ENCODE measurements at regions not wholly inside any gene's neighbourhood (a gene's known extent, or its start where the extent isn't known, plus 50 kb on each side); places are given as distances from the start of the nearest gene placed in this dataset.

DNA sequence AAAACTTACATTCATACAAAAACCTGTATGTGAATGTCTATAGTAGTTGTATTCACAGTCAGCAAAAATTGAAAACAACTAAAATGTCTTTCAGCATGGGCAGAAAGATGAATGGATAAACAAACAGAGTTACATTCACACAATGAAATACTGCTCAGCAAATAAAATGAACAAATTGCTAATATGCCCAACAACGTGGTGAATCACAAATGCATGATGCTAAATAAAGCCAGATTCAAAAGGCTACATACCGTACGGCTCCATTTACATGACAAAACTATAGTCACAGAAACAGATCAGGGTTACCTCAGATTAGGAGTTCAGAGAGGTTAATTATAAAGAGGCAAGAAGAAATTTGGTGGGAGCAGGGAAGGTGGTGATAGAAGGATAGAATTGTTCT is 100.7 kb upstream of the KCTD3 start:
- Histone ChIP-seq H3K36me3 (ENCODE audit: insufficient read depth, low read length) (no peaks in the 10 kb centered on the region), H3K4me2 (ENCODE audit: low read length) (no peak overlapping the region), H3K9me3 (ENCODE audit: insufficient read depth, low read depth, low read length) (no peaks in the 10 kb centered on the region), H3K9ac (ENCODE audit: low read length) (no peak overlapping the region), H3K4me3 (ENCODE audit: insufficient read depth, low read depth, low read length) (no peak overlapping the region), H2AFZ (ENCODE audit: low read depth, low read length) (no peak overlapping the region), H3K79me2 (ENCODE audit: insufficient read depth, low read length) (no peaks in the 10 kb centered on the region), H3K27me3 (ENCODE audit: insufficient read depth, low read length) (no peaks in the 10 kb centered on the region), H3K4me1 (ENCODE audit: insufficient read depth, low read length) (no peaks in the 10 kb centered on the region), H4K20me1 (ENCODE audit: insufficient read depth, low read length) (no peaks in the 10 kb centered on the region), H3K27ac (ENCODE audit: low read depth, low read length) (no peak overlapping the region)
- DNase-seq (ENCODE audit: low read depth) (no peak), FAIRE-seq (no peak)
- TF ChIP-seq CTCF (IDR thresholded peaks at IDR 0.05; ENCODE audit: insufficient read depth, low read depth, low read length), result no peak
- TF ChIP-seq EZH2 (IDR thresholded peaks at IDR 0.05; ENCODE audit: insufficient read depth, low read length), result no peak
- no peaks in the 10 kb centered on the region for H3K27me3 Mint-ChIP-seq (ENCODE audit: low read depth, unreplicated experiment)
- no peaks in the 10 kb centered on the region for H3K36me3 Mint-ChIP-seq (ENCODE audit: low read depth, unreplicated experiment)
- no peaks in the 10 kb centered on the region for H3K9me3 Mint-ChIP-seq (ENCODE audit: unreplicated experiment)
- no peaks in the 10 kb centered on the region for H3K4me1 Mint-ChIP-seq (ENCODE audit: low read depth, unreplicated experiment)
- no peak overlapping the region for H3K27ac Mint-ChIP-seq (ENCODE audit: unreplicated experiment)
- H3K4me3 Mint-ChIP-seq (ENCODE audit: unreplicated experiment), result no peak overlapping the region

GRCh38 chr1:215471463-215471862 is 95.6 kb upstream of the KCTD3 start:
- H3K9ac ChIP-seq (ENCODE audit: low read length), result no peak overlapping the region
- no peak for DNase-seq (ENCODE audit: low read depth)
- Mint-ChIP-seq H3K27me3 (ENCODE audit: low read depth, unreplicated experiment) (no peaks in the 10 kb centered on the region), H3K4me1 (ENCODE audit: low read depth, unreplicated experiment) (peaks cover 8% of the 10 kb centered on the region), H3K9me3 (ENCODE audit: unreplicated experiment) (peaks cover under 1% of the 10 kb centered on the region), H3K36me3 (ENCODE audit: low read depth, unreplicated experiment) (no peaks in the 10 kb centered on the region), H3K27ac (ENCODE audit: unreplicated experiment) (no peak overlapping the region), H3K4me3 (ENCODE audit: unreplicated experiment) (no peak overlapping the region)
- no peaks in the 10 kb centered on the region for H3K36me3 ChIP-seq (ENCODE audit: insufficient read depth, low read length)
- H3K4me3 ChIP-seq (ENCODE audit: insufficient read depth, low read depth, low read length), result no peak overlapping the region
- peaks cover 12% of the 10 kb centered on the region for H3K4me1 ChIP-seq (ENCODE audit: insufficient read depth, low read length)
- TF ChIP-seq EZH2 (IDR thresholded peaks at IDR 0.05; ENCODE audit: insufficient read depth, low read length) (no peak), CTCF (IDR thresholded peaks at IDR 0.05; ENCODE audit: insufficient read depth, low read depth, low read length) (no peak)
- H3K4me2 ChIP-seq (ENCODE audit: low read length), result no peak overlapping the region
- no peaks in the 10 kb centered on the region for H4K20me1 ChIP-seq (ENCODE audit: insufficient read depth, low read length)
- H3K27me3 ChIP-seq (ENCODE audit: insufficient read depth, low read length), result no peaks in the 10 kb centered on the region
- FAIRE-seq, result no peak
- no peaks in the 10 kb centered on the region for H3K9me3 ChIP-seq (ENCODE audit: insufficient read depth, low read depth, low read length)
- no peaks in the 10 kb centered on the region for H3K79me2 ChIP-seq (ENCODE audit: insufficient read depth, low read length)
- H2AFZ ChIP-seq (ENCODE audit: low read depth, low read length), result no peak overlapping the region
- H3K27ac ChIP-seq (ENCODE audit: low read depth, low read length), result no peak overlapping the region

GRCh38 chr1:215472723-215473122 is 94.4 kb upstream of the KCTD3 start:
- no peak overlapping the region for H3K27ac Mint-ChIP-seq (ENCODE audit: unreplicated experiment)
- Histone ChIP-seq H3K36me3 (ENCODE audit: insufficient read depth, low read length) (no peaks in the 10 kb centered on the region), H3K4me2 (ENCODE audit: low read length) (no peak overlapping the region), H4K20me1 (ENCODE audit: insufficient read depth, low read length) (no peaks in the 10 kb centered on the region), H2AFZ (ENCODE audit: low read depth, low read length) (no peak overlapping the region), H3K4me1 (ENCODE audit: insufficient read depth, low read length) (peaks cover 12% of the 10 kb centered on the region), H3K9me3 (ENCODE audit: insufficient read depth, low read depth, low read length) (no peaks in the 10 kb centered on the region), H3K27ac (ENCODE audit: low read depth, low read length) (no peak overlapping the region), H3K79me2 (ENCODE audit: insufficient read depth, low read length) (no peaks in the 10 kb centered on the region), H3K4me3 (ENCODE audit: insufficient read depth, low read depth, low read length) (no peak overlapping the region), H3K9ac (ENCODE audit: low read length) (no peak overlapping the region), H3K27me3 (ENCODE audit: insufficient read depth, low read length) (no peaks in the 10 kb centered on the region)
- DNase-seq (ENCODE audit: low read depth), result no peak
- TF ChIP-seq EZH2 (IDR thresholded peaks at IDR 0.05; ENCODE audit: insufficient read depth, low read length) (no peak), CTCF (IDR thresholded peaks at IDR 0.05; ENCODE audit: insufficient read depth, low read depth, low read length) (no peak)
- peaks cover 1% of the 10 kb centered on the region for H3K36me3 Mint-ChIP-seq (ENCODE audit: low read depth, unreplicated experiment)
- no peaks in the 10 kb centered on the region for H3K27me3 Mint-ChIP-seq (ENCODE audit: low read depth, unreplicated experiment)
- no peak overlapping the region for H3K4me3 Mint-ChIP-seq (ENCODE audit: unreplicated experiment)
- no peak for FAIRE-seq
- peaks cover 10% of the 10 kb centered on the region for H3K4me1 Mint-ChIP-seq (ENCODE audit: low read depth, unreplicated experiment)
- peaks cover 2% of the 10 kb centered on the region for H3K9me3 Mint-ChIP-seq (ENCODE audit: unreplicated experiment)

All from astrocyte (in vitro differentiated cells and primary cell).